Osteocyte (in vitro differentiated cells): ENCODE measurements at regions not wholly inside any gene's neighbourhood (a gene's known extent, or its start where the extent isn't known, plus 50 kb on each side); places are given as distances from the start of the nearest gene placed in this dataset.
"Not testable (repeated sequence)": the region's sequence is repeated elsewhere in the genome, so short reads cannot be mapped to it uniquely, and the experiment has no call there.

ENCODE experiments used
- DNase-seq: peaks from one replicate; pipeline ENCODE4 v3.0.0; 2021; ENCODE audit warnings: mixed read lengths; ENCODE audit not compliant: unreplicated experiment; ENCODE audit errors: extremely low spot score
- H3K27ac Mint-ChIP-seq: one replicate; pipeline ENCODE4 v1.8.0; 2021; ENCODE audit warnings: mild to moderate bottlenecking, mixed read lengths; ENCODE audit not compliant: unreplicated experiment
- H3K27me3 Mint-ChIP-seq: one replicate; pipeline ENCODE4 v1.8.0; 2021; ENCODE audit warnings: mixed read lengths; ENCODE audit not compliant: unreplicated experiment
- H3K36me3 Mint-ChIP-seq: one replicate; pipeline ENCODE4 v1.8.0; 2021; ENCODE audit warnings: mixed read lengths; ENCODE audit not compliant: unreplicated experiment
- H3K4me1 Mint-ChIP-seq: one replicate; pipeline ENCODE4 v1.8.0; 2021; ENCODE audit warnings: mixed read lengths; ENCODE audit not compliant: unreplicated experiment
- H3K4me3 Mint-ChIP-seq: one replicate; pipeline ENCODE4 v1.8.0; 2021; ENCODE audit warnings: mild to moderate bottlenecking, moderate library complexity, mixed read lengths; ENCODE audit not compliant: unreplicated experiment
- H3K9me3 Mint-ChIP-seq: one replicate; pipeline ENCODE4 v1.8.0; 2021; ENCODE audit warnings: mixed read lengths; ENCODE audit not compliant: unreplicated experiment
- TF ChIP-seq, protein P1 (sequence below): fragments of 200-600 bp; sonication (generic); IDR thresholded peaks from 2 replicates; pipeline ENCODE4 v1.5.0; 2021; ENCODE audit warnings: antibody characterized with exemption, mild to moderate bottlenecking, moderate library complexity

- Mint-ChIP-seq H3K9me3 (no peaks in the 10 kb centered on the region), H3K27ac (peak overlapping the region; percentile 50), H3K4me3 (no peak overlapping the region), H3K36me3 (no peaks in the 10 kb centered on the region), H3K27me3 (peaks cover 6% of the 10 kb centered on the region), H3K4me1 (peaks cover 42% of the 10 kb centered on the region)
- no peak for DNase-seq
- TF ChIP-seq, protein P1, sequence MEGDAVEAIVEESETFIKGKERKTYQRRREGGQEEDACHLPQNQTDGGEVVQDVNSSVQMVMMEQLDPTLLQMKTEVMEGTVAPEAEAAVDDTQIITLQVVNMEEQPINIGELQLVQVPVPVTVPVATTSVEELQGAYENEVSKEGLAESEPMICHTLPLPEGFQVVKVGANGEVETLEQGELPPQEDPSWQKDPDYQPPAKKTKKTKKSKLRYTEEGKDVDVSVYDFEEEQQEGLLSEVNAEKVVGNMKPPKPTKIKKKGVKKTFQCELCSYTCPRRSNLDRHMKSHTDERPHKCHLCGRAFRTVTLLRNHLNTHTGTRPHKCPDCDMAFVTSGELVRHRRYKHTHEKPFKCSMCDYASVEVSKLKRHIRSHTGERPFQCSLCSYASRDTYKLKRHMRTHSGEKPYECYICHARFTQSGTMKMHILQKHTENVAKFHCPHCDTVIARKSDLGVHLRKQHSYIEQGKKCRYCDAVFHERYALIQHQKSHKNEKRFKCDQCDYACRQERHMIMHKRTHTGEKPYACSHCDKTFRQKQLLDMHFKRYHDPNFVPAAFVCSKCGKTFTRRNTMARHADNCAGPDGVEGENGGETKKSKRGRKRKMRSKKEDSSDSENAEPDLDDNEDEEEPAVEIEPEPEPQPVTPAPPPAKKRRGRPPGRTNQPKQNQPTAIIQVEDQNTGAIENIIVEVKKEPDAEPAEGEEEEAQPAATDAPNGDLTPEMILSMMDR: peak; percentile 75
These were observed 637.3 kb downstream of the MATN1 start for GRCh38 chr1:30085811-30086770.

GRCh38 chr1:30084909-30085571 is 638.3 kb downstream of the MATN1 start:
- H3K4me1 Mint-ChIP-seq: peaks cover 42% of the 10 kb centered on the region
- no peak overlapping the region for H3K4me3 Mint-ChIP-seq
- no peaks in the 10 kb centered on the region for H3K9me3 Mint-ChIP-seq
- TF ChIP-seq, protein P1: no peak
- H3K27ac Mint-ChIP-seq: peak overlapping the region; percentile 96
- DNase-seq: no peak
- H3K27me3 Mint-ChIP-seq: peaks cover 6% of the 10 kb centered on the region
- H3K36me3 Mint-ChIP-seq: no peaks in the 10 kb centered on the region

- no peaks in the 10 kb centered on the region for H3K36me3 Mint-ChIP-seq
- H3K4me1 Mint-ChIP-seq: peaks cover 34% of the 10 kb centered on the region
- no peaks in the 10 kb centered on the region for H3K27me3 Mint-ChIP-seq
- no peaks in the 10 kb centered on the region for H3K9me3 Mint-ChIP-seq
- H3K4me3 Mint-ChIP-seq: peak overlapping the region; percentile 18
- H3K27ac Mint-ChIP-seq: peak overlapping the region; percentile 96
- TF ChIP-seq, protein P1: no peak
- DNase-seq: no peak
These were observed 639.5 kb downstream of the MATN1 start for GRCh38 chr1:30083800-30084464.

GRCh38 chr1:30081379-30082102 is 641.8 kb downstream of the MATN1 start:
- Mint-ChIP-seq H3K36me3 (no peaks in the 10 kb centered on the region), H3K27ac (no peak overlapping the region), H3K9me3 (no peaks in the 10 kb centered on the region), H3K4me1 (peaks cover 30% of the 10 kb centered on the region), H3K4me3 (no peak overlapping the region), H3K27me3 (no peaks in the 10 kb centered on the region)
- no peak for DNase-seq
- TF ChIP-seq, protein P1: no peak

- DNase-seq, H3K27ac Mint-ChIP-seq, H3K4me1 Mint-ChIP-seq, H3K36me3 Mint-ChIP-seq, H3K27me3 Mint-ChIP-seq, H3K9me3 Mint-ChIP-seq, H3K4me3 Mint-ChIP-seq: not testable (repeated sequence)
These were observed 647.5 kb downstream of the MATN1 start for GRCh38 chr1:30075916-30076315.
